G401 (cell line): ENCODE measurements at regions not wholly inside any gene's neighbourhood (a gene's known extent, or its start where the extent isn't known, plus 50 kb on each side); places are given as distances from the start of the nearest gene placed in this dataset.
A peak's percentile ranks its signal among the peaks of the same experiment; 100 is the strongest.

ENCODE experiments used
- DNase-seq: peaks from one replicate; pipeline ENCODE4 v3.0.0-alpha.2; 2015; ENCODE audit warnings: low spot score
- in situ Hi-C: cut with HindIII; loops from 2 replicates; pipeline ENCODE4 v1.10.0; 2016; ENCODE audit warnings: low sequenced_read_pairs, mixed read lengths

GRCh38 chr2:20135631-20136050 lies 84.2 kb upstream of the LAPTM4A start:
- in situ Hi-C loops: no loop called here
- peak; percentile 9 for DNase-seq

GRCh38 chr2:20132990-20133535 lies 81.6 kb upstream of the LAPTM4A start:
- DNase-seq: no peak
- in situ Hi-C loops: no loop called here

- in situ Hi-C loops: no loop called here
- no peak for DNase-seq
Observed at GRCh38 chr2:20130821-20131645, 79.6 kb upstream of the LAPTM4A start.

- DNase-seq: no peak
- in situ Hi-C loops: no loop called here
Observed at GRCh38 chr2:20130160-20130560, 78.7 kb upstream of the LAPTM4A start.

GRCh38 chr2:20129331-20130159 lies 78.1 kb upstream of the LAPTM4A start:
- DNase-seq: no peak
- in situ Hi-C loops: no loop called here

GRCh38 chr2:20128506-20129330 lies 77.3 kb upstream of the LAPTM4A start:
- DNase-seq: no peak
- in situ Hi-C loops: no loop called here

- no peak for DNase-seq
- in situ Hi-C loops: no loop called here
Observed at GRCh38 chr2:20126469-20126868, 75.0 kb upstream of the LAPTM4A start.

- in situ Hi-C loops: no loop called here
- no peak for DNase-seq
Observed at GRCh38 chr2:20126040-20126439, 74.6 kb upstream of the LAPTM4A start.

- DNase-seq: no peak
- in situ Hi-C loops: no loop called here
Observed at GRCh38 chr2:20125616-20126015, 74.2 kb upstream of the LAPTM4A start.

- no peak for DNase-seq
- in situ Hi-C loops: no loop called here
Observed at GRCh38 chr2:20125164-20125563, 73.7 kb upstream of the LAPTM4A start.

GRCh38 chr2:20123871-20124594 lies 72.6 kb upstream of the LAPTM4A start:
- in situ Hi-C loops: no loop called here
- DNase-seq: no peak

GRCh38 chr2:20122864-20123263 lies 71.4 kb upstream of the LAPTM4A start:
- in situ Hi-C loops: no loop called here
- DNase-seq: no peak

- no peak for DNase-seq
- in situ Hi-C loops: no loop called here
Observed at GRCh38 chr2:20120569-20121416, 69.4 kb upstream of the LAPTM4A start.

GRCh38 chr2:20118051-20118450 lies 66.6 kb upstream of the LAPTM4A start:
- DNase-seq: no peak
- in situ Hi-C loops: no loop called here

GRCh38 chr2:20115902-20116301 lies 64.5 kb upstream of the LAPTM4A start:
- no peak for DNase-seq
- in situ Hi-C loops: no loop called here

- in situ Hi-C loops: no loop called here
- no peak for DNase-seq
Observed at GRCh38 chr2:20115374-20115773, 63.9 kb upstream of the LAPTM4A start.

- in situ Hi-C loops: no loop called here
- no peak for DNase-seq
Observed at GRCh38 chr2:20113986-20114938, 62.8 kb upstream of the LAPTM4A start.
